ENCODE measurements at regions not wholly inside any gene's neighbourhood (a gene's known extent, or its start where the extent isn't known, plus 50 kb on each side); places are given as distances from the start of the nearest gene placed in this dataset.

- no peak for DNase-seq (ENCODE audit: low spot score)
Measured at GRCh38 chr20:59434960-59435359, 134.5 kb downstream of the EDN3 start.

- no peak for DNase-seq (ENCODE audit: low spot score)
Measured at GRCh38 chr20:59435518-59435917, 135.1 kb downstream of the EDN3 start.

- DNase-seq (ENCODE audit: low spot score), result no peak
Measured at GRCh38 chr20:59437601-59438031, 137.2 kb downstream of the EDN3 start.

- no peak for DNase-seq (ENCODE audit: low spot score)
Measured at GRCh38 chr20:59438201-59438600, 137.8 kb downstream of the EDN3 start.

- no peak for DNase-seq (ENCODE audit: low spot score)
Measured at GRCh38 chr20:59439243-59439642, 138.8 kb downstream of the EDN3 start.

GRCh38 chr20:59441306-59441705 is 140.9 kb downstream of the EDN3 start:
- DNase-seq (ENCODE audit: low spot score), result no peak

GRCh38 chr20:59441860-59442810 is 141.7 kb downstream of the EDN3 start:
- no peak for DNase-seq (ENCODE audit: low spot score)

GRCh38 chr20:59443550-59443949 is 143.1 kb downstream of the EDN3 start:
- no peak for DNase-seq (ENCODE audit: low spot score)

GRCh38 chr20:59446376-59446775 is 146.0 kb downstream of the EDN3 start:
- DNase-seq (ENCODE audit: low spot score), result no peak

GRCh38 chr20:59448196-59448595 is 147.8 kb downstream of the EDN3 start:
- no peak for DNase-seq (ENCODE audit: low spot score)

- DNase-seq (ENCODE audit: low spot score), result no peak
Measured at GRCh38 chr20:59448851-59449444, 148.5 kb downstream of the EDN3 start.

GRCh38 chr20:59451066-59451630 is 150.7 kb downstream of the EDN3 start:
- no peak for DNase-seq (ENCODE audit: low spot score)

- no peak for DNase-seq (ENCODE audit: low spot score)
Measured at GRCh38 chr20:59451641-59452040, 151.2 kb downstream of the EDN3 start.

GRCh38 chr20:59452856-59453255 is 151.5 kb upstream of the PHACTR3 start:
- no peak for DNase-seq (ENCODE audit: low spot score)

- no peak for DNase-seq (ENCODE audit: low spot score)
Measured at GRCh38 chr20:59453759-59454560, 150.4 kb upstream of the PHACTR3 start.

- peak; percentile 42 for DNase-seq (ENCODE audit: low spot score)
Measured at GRCh38 chr20:59455402-59456341, 148.7 kb upstream of the PHACTR3 start.

GRCh38 chr20:59456342-59457279 is 147.7 kb upstream of the PHACTR3 start:
- no peak for DNase-seq (ENCODE audit: low spot score)

- no peak for DNase-seq (ENCODE audit: low spot score)
Measured at GRCh38 chr20:59458645-59459044, 145.7 kb upstream of the PHACTR3 start.

GRCh38 chr20:59459586-59459985 is 144.8 kb upstream of the PHACTR3 start:
- no peak for DNase-seq (ENCODE audit: low spot score)

GRCh38 chr20:59460352-59460751 is 144.0 kb upstream of the PHACTR3 start:
- no peak for DNase-seq (ENCODE audit: low spot score)

All from AG08396 (cell line).